ENCODE measurements at regions not wholly inside any gene's neighbourhood (a gene's known extent, or its start where the extent isn't known, plus 50 kb on each side); places are given as distances from the start of the nearest gene placed in this dataset.

- TF ChIP-seq POLR2AphosphoS5 (IDR thresholded peaks at IDR 0.05) (no peak), CTCF (IDR thresholded peaks at IDR 0.05 in 8 of 11, conservative IDR thresholded peaks at IDR 0.05 in 3 of 11) (no peak)
Observed at GRCh38 chr3:117282566-117282965, 573.0 kb downstream of the TUSC7 start.

All from spleen (tissue), 7 donors.